ENCODE measurements at regions not wholly inside any gene's neighbourhood (a gene's known extent, or its start where the extent isn't known, plus 50 kb on each side); places are given as distances from the start of the nearest gene placed in this dataset.

DNA sequence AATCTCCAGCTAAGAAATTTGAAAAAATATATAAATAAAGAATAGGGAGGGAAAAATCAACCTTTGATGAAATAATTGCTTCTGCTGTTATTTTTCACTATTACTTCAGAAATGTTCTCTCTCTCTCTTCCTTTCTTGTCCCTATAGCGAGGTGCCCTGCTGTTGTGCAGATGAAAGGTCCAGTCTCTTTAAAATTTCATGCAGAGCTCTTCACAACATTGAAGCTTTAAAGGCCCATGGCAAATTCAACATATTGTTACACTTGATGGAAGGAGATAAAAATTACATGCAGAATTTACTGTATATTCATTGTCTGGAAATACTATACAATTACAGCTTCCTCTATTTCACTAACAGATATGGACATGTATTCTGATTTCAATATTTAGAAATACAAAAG lies 86.4 kb upstream of the PSMD7 start:
- H3K4me1 ChIP-seq (ENCODE audit: control insufficient read depth, insufficient read depth, low read length), result no peaks in the 10 kb centered on the region
- no peak overlapping the region for H3K27ac ChIP-seq (ENCODE audit: low read length)
- no peak for DNase-seq
- H3K36me3 ChIP-seq (ENCODE audit: control insufficient read depth, insufficient read depth, low read length), result no peaks in the 10 kb centered on the region
- H3K9me3 ChIP-seq (ENCODE audit: control insufficient read depth, low read depth, low read length), result no peaks in the 10 kb centered on the region
- no peak overlapping the region for H3K4me3 ChIP-seq (ENCODE audit: low read length)
- H3K27me3 ChIP-seq (ENCODE audit: control insufficient read depth, insufficient read depth, low read length), result no peaks in the 10 kb centered on the region
- no CpG with 5 or more reads among the region's 1 CpG for WGBS (ENCODE audit: insufficient coverage, low lambda C conversion rate)

DNA sequence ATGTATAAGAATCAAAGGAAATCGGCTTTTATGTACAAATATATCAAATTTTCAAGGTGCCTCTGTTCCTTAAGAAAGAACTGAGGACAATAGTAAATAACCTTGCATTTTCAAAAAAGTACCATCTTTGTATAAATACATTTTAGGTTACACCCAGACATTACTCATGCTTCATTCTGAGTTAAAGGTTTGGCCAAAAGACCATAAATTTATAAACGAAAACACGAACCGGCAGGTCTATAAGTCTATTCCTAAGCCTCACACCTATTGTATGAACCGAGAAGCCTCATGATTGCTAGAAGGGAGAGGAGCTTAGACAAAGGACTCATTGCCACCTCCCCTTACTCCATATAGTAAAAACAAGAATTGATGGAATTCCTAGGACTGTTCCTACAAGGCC lies 94.6 kb upstream of the PSMD7 start:
- no peak overlapping the region for H3K4me3 ChIP-seq (ENCODE audit: low read length)
- no CpG with 5 or more reads among the region's 5 CpGs for WGBS (ENCODE audit: insufficient coverage, low lambda C conversion rate)
- DNase-seq, result no peak
- no peaks in the 10 kb centered on the region for H3K4me1 ChIP-seq (ENCODE audit: control insufficient read depth, insufficient read depth, low read length)
- H3K9me3 ChIP-seq (ENCODE audit: control insufficient read depth, low read depth, low read length), result no peaks in the 10 kb centered on the region
- no peak overlapping the region for H3K27ac ChIP-seq (ENCODE audit: low read length)
- H3K36me3 ChIP-seq (ENCODE audit: control insufficient read depth, insufficient read depth, low read length), result no peaks in the 10 kb centered on the region
- no peaks in the 10 kb centered on the region for H3K27me3 ChIP-seq (ENCODE audit: control insufficient read depth, insufficient read depth, low read length)

DNA sequence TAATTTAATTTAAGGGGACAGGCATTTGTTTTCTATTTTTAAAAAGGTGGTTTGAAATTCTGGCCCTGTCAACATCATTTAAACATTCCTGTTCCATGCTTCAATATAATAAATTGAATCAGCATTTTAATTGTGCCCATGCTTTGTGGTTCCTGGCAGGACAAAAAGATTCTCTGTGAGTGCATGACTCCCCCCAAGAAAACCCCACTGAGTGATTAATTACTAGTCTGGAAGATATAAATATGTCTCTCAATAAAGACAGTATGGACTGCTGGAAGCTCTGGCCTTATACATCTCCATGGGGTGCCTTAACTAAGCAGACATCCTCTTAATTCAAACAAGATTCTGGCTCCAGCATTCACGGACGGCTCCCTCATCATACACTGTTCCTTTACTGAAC lies 95.0 kb upstream of the PSMD7 start:
- Histone ChIP-seq H3K27ac (ENCODE audit: low read length) (no peak overlapping the region), H3K4me1 (ENCODE audit: control insufficient read depth, insufficient read depth, low read length) (no peaks in the 10 kb centered on the region), H3K4me3 (ENCODE audit: low read length) (no peak overlapping the region), H3K27me3 (ENCODE audit: control insufficient read depth, insufficient read depth, low read length) (no peaks in the 10 kb centered on the region), H3K36me3 (ENCODE audit: control insufficient read depth, insufficient read depth, low read length) (no peaks in the 10 kb centered on the region), H3K9me3 (ENCODE audit: control insufficient read depth, low read depth, low read length) (no peaks in the 10 kb centered on the region)
- DNase-seq, result no peak
- 80% methylated on average over 1 of the region's 2 CpGs for WGBS (ENCODE audit: insufficient coverage, low lambda C conversion rate)

DNA sequence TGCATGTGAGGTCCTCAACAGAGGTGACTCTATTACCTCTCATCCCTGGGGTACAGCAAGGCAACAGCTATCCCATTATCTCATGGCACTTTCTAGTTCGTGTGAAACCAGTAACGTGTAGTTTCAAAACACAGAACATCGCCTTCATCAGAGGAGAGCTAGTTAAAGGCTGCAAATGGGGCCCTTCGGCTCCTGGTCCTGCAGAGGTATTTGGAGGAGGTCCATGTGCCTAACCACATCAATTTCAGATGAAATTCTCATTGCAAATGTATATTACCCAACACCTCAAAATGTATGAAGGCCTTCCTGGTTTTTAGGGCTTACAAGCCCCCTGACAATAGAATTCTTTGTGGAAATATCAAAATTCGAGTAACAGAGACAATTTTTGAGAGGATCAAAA lies 95.7 kb upstream of the PSMD7 start:
- Histone ChIP-seq H3K27me3 (ENCODE audit: control insufficient read depth, insufficient read depth, low read length) (no peaks in the 10 kb centered on the region), H3K4me1 (ENCODE audit: control insufficient read depth, insufficient read depth, low read length) (no peaks in the 10 kb centered on the region), H3K27ac (ENCODE audit: low read length) (no peak overlapping the region), H3K36me3 (ENCODE audit: control insufficient read depth, insufficient read depth, low read length) (no peaks in the 10 kb centered on the region), H3K9me3 (ENCODE audit: control insufficient read depth, low read depth, low read length) (no peaks in the 10 kb centered on the region), H3K4me3 (ENCODE audit: low read length) (no peak overlapping the region)
- no CpG with 5 or more reads among the region's 5 CpGs for WGBS (ENCODE audit: insufficient coverage, low lambda C conversion rate)
- DNase-seq, result no peak

DNA sequence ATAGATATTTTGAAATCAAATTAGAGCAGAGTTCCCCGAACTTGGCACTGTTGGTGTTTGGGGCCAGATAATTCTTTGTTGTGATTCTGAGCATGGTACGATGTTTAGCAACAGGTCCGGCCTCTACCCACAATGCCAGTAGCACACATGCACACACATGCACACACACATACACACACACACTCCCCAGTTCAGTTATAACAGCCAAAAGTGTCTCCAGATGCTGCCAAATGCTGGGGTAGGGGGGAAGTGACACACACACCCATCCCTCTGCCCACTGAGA lies 96.8 kb upstream of the PSMD7 start:
- no CpG with 5 or more reads among the region's 3 CpGs for WGBS (ENCODE audit: insufficient coverage, low lambda C conversion rate)
- Histone ChIP-seq H3K9me3 (ENCODE audit: control insufficient read depth, low read depth, low read length) (no peaks in the 10 kb centered on the region), H3K27ac (ENCODE audit: low read length) (no peak overlapping the region), H3K4me3 (ENCODE audit: low read length) (no peak overlapping the region), H3K4me1 (ENCODE audit: control insufficient read depth, insufficient read depth, low read length) (no peaks in the 10 kb centered on the region), H3K27me3 (ENCODE audit: control insufficient read depth, insufficient read depth, low read length) (no peaks in the 10 kb centered on the region), H3K36me3 (ENCODE audit: control insufficient read depth, insufficient read depth, low read length) (no peaks in the 10 kb centered on the region)
- no peak for DNase-seq

DNA sequence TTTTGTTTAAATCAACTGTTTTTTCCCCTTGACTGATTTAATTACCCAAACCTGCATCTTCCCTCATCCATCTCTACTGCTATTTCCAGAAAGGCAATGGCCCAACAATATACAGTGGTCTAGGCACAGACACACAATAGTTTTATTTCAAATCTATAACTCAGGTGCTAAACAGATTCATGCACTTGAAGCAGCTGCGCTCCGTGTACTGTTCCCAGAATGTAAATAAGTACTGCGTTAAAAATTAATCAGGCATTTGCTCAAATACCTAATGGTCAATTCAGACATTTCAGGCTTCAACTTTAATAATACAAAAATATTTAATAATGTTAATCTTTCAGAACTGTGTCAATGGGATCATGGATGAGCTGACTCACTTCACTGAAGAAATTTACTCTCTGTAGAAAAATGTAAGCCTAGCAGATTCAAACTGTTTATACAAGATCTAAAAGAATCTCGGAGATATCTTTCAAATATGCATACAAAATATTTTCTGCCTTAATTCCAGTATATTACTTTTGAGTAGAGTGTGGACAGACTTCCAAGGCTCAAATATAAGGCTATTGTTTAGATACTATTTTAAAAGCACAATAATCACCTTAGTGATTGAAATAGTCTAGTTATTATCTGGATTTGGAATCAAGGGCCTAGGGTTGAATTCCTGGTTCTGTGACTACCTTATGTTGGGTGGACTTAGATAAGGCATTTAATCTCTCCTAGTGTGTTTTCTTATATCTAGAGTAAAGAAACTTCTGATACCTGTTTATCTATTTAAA lies 97.4 kb upstream of the PSMD7 start:
- Histone ChIP-seq H3K9me3 (ENCODE audit: control insufficient read depth, low read depth, low read length) (no peaks in the 10 kb centered on the region), H3K27ac (ENCODE audit: low read length) (no peak overlapping the region), H3K4me3 (ENCODE audit: low read length) (no peak overlapping the region), H3K36me3 (ENCODE audit: control insufficient read depth, insufficient read depth, low read length) (no peaks in the 10 kb centered on the region), H3K27me3 (ENCODE audit: control insufficient read depth, insufficient read depth, low read length) (no peaks in the 10 kb centered on the region), H3K4me1 (ENCODE audit: control insufficient read depth, insufficient read depth, low read length) (no peaks in the 10 kb centered on the region)
- no peak for DNase-seq
- WGBS (ENCODE audit: insufficient coverage, low lambda C conversion rate), result 26% methylated on average over 3 of the region's 4 CpGs

DNA sequence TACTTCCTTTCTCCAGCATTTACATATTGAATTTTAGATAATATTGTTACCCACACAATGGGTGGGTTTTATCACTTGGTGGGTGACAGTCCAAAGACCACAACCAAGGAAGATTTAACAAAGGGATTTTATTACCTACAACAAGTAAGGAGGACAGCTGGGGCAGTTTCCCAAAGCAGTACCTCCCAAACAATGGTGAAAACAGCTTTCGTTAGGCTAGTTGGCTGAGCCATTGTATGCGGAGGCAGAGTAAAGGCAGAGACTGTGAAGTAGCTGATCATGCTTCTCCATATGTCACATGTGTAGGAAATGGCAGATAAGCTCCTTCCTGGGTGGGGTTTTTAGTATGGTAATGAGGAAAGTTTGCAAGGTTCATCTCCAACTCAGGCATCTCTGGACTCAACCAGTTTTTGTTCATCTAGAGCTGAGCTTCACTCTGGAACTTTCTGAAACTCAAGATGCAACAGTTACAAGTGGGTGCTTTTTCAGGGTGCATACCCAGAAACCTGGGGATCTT lies 104.3 kb upstream of the PSMD7 start:
- Histone ChIP-seq H3K27ac (ENCODE audit: low read length) (no peak overlapping the region), H3K4me3 (ENCODE audit: low read length) (no peak overlapping the region), H3K9me3 (ENCODE audit: control insufficient read depth, low read depth, low read length) (no peaks in the 10 kb centered on the region), H3K27me3 (ENCODE audit: control insufficient read depth, insufficient read depth, low read length) (no peaks in the 10 kb centered on the region), H3K4me1 (ENCODE audit: control insufficient read depth, insufficient read depth, low read length) (no peaks in the 10 kb centered on the region), H3K36me3 (ENCODE audit: control insufficient read depth, insufficient read depth, low read length) (no peaks in the 10 kb centered on the region)
- no peak for DNase-seq
- WGBS (ENCODE audit: insufficient coverage, low lambda C conversion rate), result no CpG with 5 or more reads among the region's 2 CpGs

DNA sequence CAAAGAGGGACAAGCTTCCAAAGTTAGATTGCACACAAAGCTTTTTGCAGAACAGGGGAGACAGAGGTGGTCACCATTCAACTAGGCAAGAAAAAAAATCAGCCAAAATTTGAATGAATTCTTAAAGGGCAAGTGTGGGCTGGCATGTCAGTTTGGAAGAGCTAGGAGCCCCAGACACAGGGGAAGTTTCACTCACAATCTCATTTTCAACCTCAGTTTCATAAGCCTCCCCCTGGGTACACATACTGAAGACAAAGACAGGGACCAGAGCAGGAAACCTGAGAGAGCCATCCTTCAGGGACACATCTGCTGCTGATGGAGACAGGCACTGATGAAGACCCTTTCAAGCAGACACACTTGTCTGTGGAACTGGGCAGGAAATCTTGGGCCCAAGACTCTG lies 106.3 kb upstream of the PSMD7 start:
- no peak for DNase-seq
- Histone ChIP-seq H3K27ac (ENCODE audit: low read length) (no peak overlapping the region), H3K36me3 (ENCODE audit: control insufficient read depth, insufficient read depth, low read length) (no peaks in the 10 kb centered on the region), H3K27me3 (ENCODE audit: control insufficient read depth, insufficient read depth, low read length) (no peaks in the 10 kb centered on the region), H3K9me3 (ENCODE audit: control insufficient read depth, low read depth, low read length) (no peaks in the 10 kb centered on the region), H3K4me3 (ENCODE audit: low read length) (no peak overlapping the region), H3K4me1 (ENCODE audit: control insufficient read depth, insufficient read depth, low read length) (no peaks in the 10 kb centered on the region)

DNA sequence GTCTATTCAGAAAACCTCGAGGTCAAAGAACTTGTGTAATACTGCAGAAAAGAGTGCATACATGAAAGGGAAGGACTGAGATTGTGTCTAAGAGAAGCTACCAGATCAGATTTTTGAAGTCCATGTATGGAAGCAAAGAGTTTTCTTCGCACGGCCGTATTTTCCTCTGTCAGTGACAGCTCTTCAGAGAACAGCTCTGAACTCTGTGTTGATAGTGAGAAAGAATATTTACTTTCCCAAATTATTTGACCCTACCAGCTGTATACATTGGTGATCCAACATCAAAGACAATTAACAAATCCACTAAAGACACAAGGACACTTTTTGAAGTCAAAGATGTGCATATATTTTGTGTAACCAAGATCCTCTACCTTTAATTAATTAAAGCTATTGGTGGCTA lies 107.8 kb upstream of the PSMD7 start:
- WGBS (ENCODE audit: insufficient coverage, low lambda C conversion rate), result no CpG with 5 or more reads among the region's 4 CpGs
- H3K9me3 ChIP-seq (ENCODE audit: control insufficient read depth, low read depth, low read length), result no peaks in the 10 kb centered on the region
- no peaks in the 10 kb centered on the region for H3K4me1 ChIP-seq (ENCODE audit: control insufficient read depth, insufficient read depth, low read length)
- H3K4me3 ChIP-seq (ENCODE audit: low read length), result no peak overlapping the region
- DNase-seq, result no peak
- H3K27ac ChIP-seq (ENCODE audit: low read length), result no peak overlapping the region
- H3K36me3 ChIP-seq (ENCODE audit: control insufficient read depth, insufficient read depth, low read length), result no peaks in the 10 kb centered on the region
- no peaks in the 10 kb centered on the region for H3K27me3 ChIP-seq (ENCODE audit: control insufficient read depth, insufficient read depth, low read length)

DNA sequence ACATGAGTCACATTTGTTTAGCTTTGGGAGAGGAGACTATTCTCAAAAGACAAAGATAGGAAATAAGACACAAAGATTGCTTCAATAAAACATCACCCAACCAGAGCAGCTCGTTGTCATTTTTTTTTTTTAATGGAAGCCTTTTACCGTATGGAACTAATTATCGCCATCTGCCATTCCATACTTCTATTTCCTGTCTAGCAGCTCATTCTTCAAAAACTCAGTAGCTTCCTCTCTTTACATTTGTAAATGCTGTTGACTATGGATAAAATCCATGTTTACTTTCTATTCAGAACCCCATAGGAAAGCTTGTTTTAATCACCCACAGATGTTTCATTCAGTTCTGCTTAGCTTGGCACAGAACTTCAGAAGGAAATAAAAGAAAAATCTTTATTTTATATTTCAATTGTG lies 110.0 kb upstream of the PSMD7 start:
- 90% methylated on average over 3 of the region's 3 CpGs for WGBS (ENCODE audit: insufficient coverage, low lambda C conversion rate)
- H3K27me3 ChIP-seq (ENCODE audit: control insufficient read depth, insufficient read depth, low read length), result no peaks in the 10 kb centered on the region
- H3K36me3 ChIP-seq (ENCODE audit: control insufficient read depth, insufficient read depth, low read length), result no peaks in the 10 kb centered on the region
- H3K9me3 ChIP-seq (ENCODE audit: control insufficient read depth, low read depth, low read length), result no peaks in the 10 kb centered on the region
- H3K4me1 ChIP-seq (ENCODE audit: control insufficient read depth, insufficient read depth, low read length), result no peaks in the 10 kb centered on the region
- DNase-seq, result peak in 1 of 2 donors; percentile 15
- no peak overlapping the region for H3K4me3 ChIP-seq (ENCODE audit: low read length)
- H3K27ac ChIP-seq (ENCODE audit: low read length), result peak overlapping the region; percentile 5

DNA sequence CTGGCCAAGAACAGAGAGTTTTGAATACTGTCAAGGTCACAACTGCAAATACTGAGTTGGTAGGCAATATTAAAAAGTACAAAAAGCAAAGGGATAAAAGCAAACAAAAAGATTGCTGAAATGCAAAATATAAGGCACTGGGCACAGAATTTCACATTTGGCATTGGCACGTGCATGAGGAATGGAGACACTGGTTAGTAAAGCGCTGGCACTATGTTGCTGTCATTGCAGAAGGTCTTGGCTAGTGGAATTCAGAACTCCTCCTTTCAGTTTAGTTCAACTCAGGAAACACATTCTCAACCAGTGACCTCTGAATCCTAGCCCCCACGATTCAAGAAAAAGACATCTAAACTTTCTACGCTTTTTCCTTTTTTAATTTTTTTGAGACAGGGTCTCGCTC lies 111.8 kb upstream of the PSMD7 start:
- H3K4me3 ChIP-seq (ENCODE audit: low read length), result no peak overlapping the region
- WGBS (ENCODE audit: insufficient coverage, low lambda C conversion rate), result no CpG with 5 or more reads among the region's 5 CpGs
- H3K27me3 ChIP-seq (ENCODE audit: control insufficient read depth, insufficient read depth, low read length), result no peaks in the 10 kb centered on the region
- no peaks in the 10 kb centered on the region for H3K36me3 ChIP-seq (ENCODE audit: control insufficient read depth, insufficient read depth, low read length)
- H3K4me1 ChIP-seq (ENCODE audit: control insufficient read depth, insufficient read depth, low read length), result no peaks in the 10 kb centered on the region
- no peaks in the 10 kb centered on the region for H3K9me3 ChIP-seq (ENCODE audit: control insufficient read depth, low read depth, low read length)
- no peak overlapping the region for H3K27ac ChIP-seq (ENCODE audit: low read length)
- no peak for DNase-seq

Measured in large intestine (tissue), 3 donors.